ENCODE measurements at regions not wholly inside any gene's neighbourhood (a gene's known extent, or its start where the extent isn't known, plus 50 kb on each side); places are given as distances from the start of the nearest gene placed in this dataset.

- WGBS: 75% methylated on average over 3 of the region's 3 CpGs
These were observed 91.7 kb upstream of the ADCY1 start for GRCh38 chr7:45482451-45482850.

GRCh38 chr7:45484094-45484493 lies 90.1 kb upstream of the ADCY1 start:
- Histone ChIP-seq H3K4me1 (ENCODE audit: control insufficient read depth in 4 of 4, insufficient read depth in 4 of 4, low read length in 3 of 4) (no peaks in the 10 kb centered on the region), H3K9ac (ENCODE audit: low read depth in 1 of 2, low read length in 2 of 2) (no peak overlapping the region), H3K27ac (ENCODE audit: low read depth in 1 of 2, low read length in 2 of 2) (no peak overlapping the region), H3K9me3 (ENCODE audit: control insufficient read depth in 4 of 4, low read length in 3 of 4) (no peaks in the 10 kb centered on the region), H3K36me3 (ENCODE audit: control insufficient read depth in 4 of 4, insufficient read depth in 3 of 4, low read depth in 1 of 4, low read length in 3 of 4) (no peaks in the 10 kb centered on the region), H3K4me3 (ENCODE audit: low read depth in 1 of 3, low read length in 3 of 3) (no peak overlapping the region), H3K27me3 (ENCODE audit: control insufficient read depth in 4 of 4, insufficient read depth in 4 of 4, low read length in 3 of 4) (no peaks in the 10 kb centered on the region)
- 39% methylated on average over 7 of the region's 7 CpGs for WGBS
- DNase-seq (ENCODE audit: low spot score): no peak
- TF ChIP-seq HNF4A (conservative IDR thresholded peaks at IDR 0.05) (no peak), EGR1 (IDR thresholded peaks at IDR 0.05; ENCODE audit: low read depth in 2 of 2) (no peak), ATF3 (IDR thresholded peaks at IDR 0.05) (no peak), RAD21 (IDR thresholded peaks at IDR 0.05) (no peak), FOXA2 (IDR thresholded peaks at IDR 0.05) (no peak), CTCF (IDR thresholded peaks at IDR 0.05; ENCODE audit: low read depth, low read length, missing input control) (no peak), NR2F2 (IDR thresholded peaks at IDR 0.05) (no peak), TAF1 (conservative IDR thresholded peaks at IDR 0.05) (no peak), ZBTB33 (IDR thresholded peaks at IDR 0.05) (no peak), HNF4G (IDR thresholded peaks at IDR 0.05) (no peak), RXRA (IDR thresholded peaks at IDR 0.05) (no peak), MAX (IDR thresholded peaks at IDR 0.05) (no peak), GABPA (IDR thresholded peaks at IDR 0.05 in 1 of 2, conservative IDR thresholded peaks at IDR 0.05 in 1 of 2) (no peak), SP1 (IDR thresholded peaks at IDR 0.05) (no peak)

More at GRCh38 chr7:45482451-45482850, 91.7 kb upstream of the ADCY1 start:
- Histone ChIP-seq H3K27me3 (ENCODE audit: control insufficient read depth in 4 of 4, insufficient read depth in 4 of 4, low read length in 3 of 4) (no peaks in the 10 kb centered on the region), H3K9me3 (ENCODE audit: control insufficient read depth in 4 of 4, low read length in 3 of 4) (no peaks in the 10 kb centered on the region), H3K36me3 (ENCODE audit: control insufficient read depth in 4 of 4, insufficient read depth in 3 of 4, low read depth in 1 of 4, low read length in 3 of 4) (no peaks in the 10 kb centered on the region), H3K27ac (ENCODE audit: low read depth in 1 of 2, low read length in 2 of 2) (no peak overlapping the region), H3K4me1 (ENCODE audit: control insufficient read depth in 4 of 4, insufficient read depth in 4 of 4, low read length in 3 of 4) (no peaks in the 10 kb centered on the region), H3K4me3 (ENCODE audit: low read depth in 1 of 3, low read length in 3 of 3) (no peak overlapping the region), H3K9ac (ENCODE audit: low read depth in 1 of 2, low read length in 2 of 2) (no peak overlapping the region)
- DNase-seq (ENCODE audit: low spot score): no peak
- no peak for TF ChIP-seq JUND (IDR thresholded peaks at IDR 0.05)
- TF ChIP-seq HNF4A (conservative IDR thresholded peaks at IDR 0.05): no peak
- no peak for TF ChIP-seq REST (IDR thresholded peaks at IDR 0.05)
- no peak for TF ChIP-seq ZBTB33 (IDR thresholded peaks at IDR 0.05)
